CD4-positive, alpha-beta T cell (primary cell): ENCODE measurements at regions not wholly inside any gene's neighbourhood (a gene's known extent, or its start where the extent isn't known, plus 50 kb on each side); places are given as distances from the start of the nearest gene placed in this dataset.

Experiments used
- ATAC-seq: fragments of 200-7000 bp; cut with Tn5 transposase; one replicate; pipeline ENCODE4 v1.10.0; 2022; ENCODE audit warnings: mild to moderate bottlenecking; ENCODE audit not compliant: poor library complexity
- CTCF ChIA-PET: fragments of 350-600 bp; sonication (Branson Sonifier 250); formaldehyde crosslinking; loops from one replicate; lab custom pipeline; 2021; ENCODE audit warnings: antibody characterized with exemption, inconsistent platforms; lab: Charles Lee
- POLR2A ChIA-PET: fragments of 350-600 bp; sonication (Branson Sonifier 250); formaldehyde crosslinking; loops from one replicate; lab custom pipeline; 2021; ENCODE audit warnings: antibody characterized with exemption, inconsistent platforms; lab: Charles Lee
- DNase-seq, 14 experiments: peaks; one replicate each; pipeline ENCODE4 v3.0.0-alpha.2; 2013 to 2020; ENCODE audit warnings: mixed read lengths in 2 of 14
- H3K27ac ChIP-seq, 2 donors: one replicate each; pipeline versions ENCODE4 v1.5.1 to v1.7.0; 2013; ENCODE audit warnings: low read length in 2 of 2, low read depth in 1 of 2, mild to moderate bottlenecking in 1 of 2
- H3K27me3 ChIP-seq, 2 experiments: 1 replicate in 1 of 2; 2 replicates in 1 of 2; pipeline versions ENCODE4 v1.6.1 to v1.7.0; 2013; ENCODE audit warnings: low read length in 2 of 2, control low read depth in 1 of 2, mild to moderate bottlenecking in 1 of 2, moderate library complexity in 1 of 2; ENCODE audit not compliant: insufficient read depth in 2 of 2, control insufficient read depth in 1 of 2
- H3K36me3 ChIP-seq: one replicate; pipeline ENCODE4 v1.6.1; 2013; ENCODE audit warnings: low read length, control low read depth; ENCODE audit not compliant: insufficient read depth
- H3K4me1 ChIP-seq: one replicate; pipeline ENCODE4 v1.6.1; 2013; ENCODE audit warnings: low read length, control low read depth; ENCODE audit not compliant: insufficient read depth
- H3K4me3 ChIP-seq: one replicate; pipeline ENCODE4 v1.5.1; 2013; ENCODE audit warnings: mild to moderate bottlenecking, low read length, moderate library complexity
- H3K9me3 ChIP-seq, 2 experiments: 1 replicate in 1 of 2; 2 replicates in 1 of 2; pipeline versions ENCODE4 v1.6.1 to v1.7.0; 2013; ENCODE audit warnings: low read length in 2 of 2, mild to moderate bottlenecking in 2 of 2, control low read depth in 1 of 2, moderate library complexity in 1 of 2; ENCODE audit not compliant: control insufficient read depth in 1 of 2, insufficient read depth in 1 of 2
- H3K27ac Mint-ChIP-seq: one replicate; pipeline ENCODE4 v1.8.0; 2020; ENCODE audit warnings: mixed read lengths
- H3K27me3 Mint-ChIP-seq: one replicate; pipeline ENCODE4 v1.8.0; 2021; ENCODE audit warnings: mixed read lengths
- H3K36me3 Mint-ChIP-seq: one replicate; pipeline ENCODE4 v1.8.0; 2021; ENCODE audit warnings: low read depth, mixed read lengths
- H3K4me1 Mint-ChIP-seq: one replicate; pipeline ENCODE4 v1.8.0; 2021; ENCODE audit warnings: low read depth, mixed read lengths
- H3K4me3 Mint-ChIP-seq: one replicate; pipeline ENCODE4 v1.8.0; 2020; ENCODE audit warnings: mild to moderate bottlenecking, mixed read lengths
- H3K9me3 Mint-ChIP-seq: one replicate; pipeline ENCODE4 v1.8.0; 2020; ENCODE audit warnings: mixed read lengths
- CTCF ChIP-seq: fragments of 200-600 bp; IDR thresholded peaks from one replicate; pipeline ENCODE4 v1.8.0; 2022; ENCODE audit warnings: antibody characterized with exemption, mild to moderate bottlenecking
- intact Hi-C, 2 experiments: fragments of 100-400 bp; cut with DNase I in 1 of 2; cut with micrococcal nuclease in 1 of 2; formaldehyde crosslinking; loops; one replicate each; pipeline versions ENCODE4 v1.15.1 to v1.9.0; 2023 to 2025; cut with DNase I, micrococcal nuclease

GRCh38 chr2:49490710-49491109 lies 336.4 kb upstream of the FSHR start:
- Mint-ChIP-seq H3K4me3 (no peak overlapping the region), H3K4me1 (no peaks in the 10 kb centered on the region), H3K36me3 (no peaks in the 10 kb centered on the region), H3K27me3 (no peaks in the 10 kb centered on the region), H3K9me3 (peaks cover 9% of the 10 kb centered on the region), H3K27ac (no peak overlapping the region)
- intact Hi-C loops = no loop called here
- Histone ChIP-seq H3K4me1 (no peaks in the 10 kb centered on the region), H3K27ac (no peak overlapping the region), H3K27me3 (no peaks in the 10 kb centered on the region), H3K36me3 (no peaks in the 10 kb centered on the region), H3K4me3 (no peak overlapping the region), H3K9me3 (peaks cover 0 to 8% of the 10 kb centered on the region in 2 experiments)
- no peak for ATAC-seq
- no peak for TF ChIP-seq CTCF
- CTCF ChIA-PET = no interaction called here
- DNase-seq = peak in 1 of 14 experiments; percentile 11
- POLR2A ChIA-PET = no interaction called here

- H3K4me3 ChIP-seq = no peak overlapping the region
- DNase-seq = no peak
- no peak for ATAC-seq
- no peaks in the 10 kb centered on the region for H3K27me3 ChIP-seq
- H3K9me3 ChIP-seq = peaks cover 0 to 8% of the 10 kb centered on the region in 2 experiments
- H3K4me3 Mint-ChIP-seq = no peak overlapping the region
- no peak overlapping the region for H3K27ac ChIP-seq
- H3K36me3 Mint-ChIP-seq = no peaks in the 10 kb centered on the region
- H3K4me1 Mint-ChIP-seq = no peaks in the 10 kb centered on the region
- no peaks in the 10 kb centered on the region for H3K4me1 ChIP-seq
- H3K27me3 Mint-ChIP-seq = no peaks in the 10 kb centered on the region
- CTCF ChIA-PET = no interaction called here
- H3K27ac Mint-ChIP-seq = no peak overlapping the region
- H3K9me3 Mint-ChIP-seq = peaks cover 7% of the 10 kb centered on the region
- intact Hi-C loops = no loop called here
- TF ChIP-seq CTCF = no peak
- POLR2A ChIA-PET = no interaction called here
- H3K36me3 ChIP-seq = no peaks in the 10 kb centered on the region
These were observed 332.8 kb upstream of the FSHR start for GRCh38 chr2:49487139-49487538.

- Mint-ChIP-seq H3K36me3 (no peaks in the 10 kb centered on the region), H3K9me3 (peaks cover 3% of the 10 kb centered on the region), H3K27ac (no peak overlapping the region), H3K4me1 (no peaks in the 10 kb centered on the region), H3K4me3 (no peak overlapping the region), H3K27me3 (no peaks in the 10 kb centered on the region)
- intact Hi-C loops = no loop called here
- no peak for DNase-seq
- no peak overlapping the region for H3K4me3 ChIP-seq
- H3K9me3 ChIP-seq = peaks cover 0 to 5% of the 10 kb centered on the region in 2 experiments
- no peak overlapping the region for H3K27ac ChIP-seq
- H3K27me3 ChIP-seq = no peaks in the 10 kb centered on the region
- ATAC-seq = no peak
- no peaks in the 10 kb centered on the region for H3K4me1 ChIP-seq
- H3K36me3 ChIP-seq = no peaks in the 10 kb centered on the region
- ChIA-PET POLR2A (no interaction called here), CTCF (no interaction called here)
- TF ChIP-seq CTCF = no peak
These were observed 326.2 kb upstream of the FSHR start for GRCh38 chr2:49480520-49480919.
